ENCODE measurements at regions not wholly inside any gene's neighbourhood (a gene's known extent, or its start where the extent isn't known, plus 50 kb on each side); places are given as distances from the start of the nearest gene placed in this dataset.

DNA sequence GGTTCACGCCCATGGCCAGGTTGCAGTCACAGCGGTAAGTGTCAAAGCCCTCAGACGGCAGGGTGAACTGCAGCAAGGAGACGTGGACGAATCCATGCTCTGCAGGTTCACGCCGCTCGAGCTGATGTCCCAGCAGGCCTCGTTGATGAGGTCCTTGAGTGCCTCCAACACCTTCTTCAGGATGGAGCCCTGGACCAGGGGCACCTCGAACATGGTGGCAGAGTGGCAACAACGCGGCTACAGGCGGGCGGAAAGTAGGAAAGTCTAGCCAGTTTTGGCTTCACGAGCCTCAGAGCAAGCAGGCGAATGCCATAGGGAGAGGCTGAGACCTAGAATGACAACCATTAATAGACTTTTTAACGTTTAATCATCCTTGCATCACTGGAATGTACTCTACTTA, 485.9 kb downstream of the ZNF674 start:
- no peak for TF ChIP-seq EZH2 (IDR thresholded peaks at IDR 0.05)
- no peak for TF ChIP-seq EZH2phosphoT487 (IDR thresholded peaks at IDR 0.05)
- TF ChIP-seq, protein P1, sequence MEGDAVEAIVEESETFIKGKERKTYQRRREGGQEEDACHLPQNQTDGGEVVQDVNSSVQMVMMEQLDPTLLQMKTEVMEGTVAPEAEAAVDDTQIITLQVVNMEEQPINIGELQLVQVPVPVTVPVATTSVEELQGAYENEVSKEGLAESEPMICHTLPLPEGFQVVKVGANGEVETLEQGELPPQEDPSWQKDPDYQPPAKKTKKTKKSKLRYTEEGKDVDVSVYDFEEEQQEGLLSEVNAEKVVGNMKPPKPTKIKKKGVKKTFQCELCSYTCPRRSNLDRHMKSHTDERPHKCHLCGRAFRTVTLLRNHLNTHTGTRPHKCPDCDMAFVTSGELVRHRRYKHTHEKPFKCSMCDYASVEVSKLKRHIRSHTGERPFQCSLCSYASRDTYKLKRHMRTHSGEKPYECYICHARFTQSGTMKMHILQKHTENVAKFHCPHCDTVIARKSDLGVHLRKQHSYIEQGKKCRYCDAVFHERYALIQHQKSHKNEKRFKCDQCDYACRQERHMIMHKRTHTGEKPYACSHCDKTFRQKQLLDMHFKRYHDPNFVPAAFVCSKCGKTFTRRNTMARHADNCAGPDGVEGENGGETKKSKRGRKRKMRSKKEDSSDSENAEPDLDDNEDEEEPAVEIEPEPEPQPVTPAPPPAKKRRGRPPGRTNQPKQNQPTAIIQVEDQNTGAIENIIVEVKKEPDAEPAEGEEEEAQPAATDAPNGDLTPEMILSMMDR (IDR thresholded peaks at IDR 0.05) = no peak
- peaks cover 23% of the 10 kb centered on the region for H3K9me3 Mint-ChIP-seq
- no peaks in the 10 kb centered on the region for H3K4me1 Mint-ChIP-seq
- H3K36me3 Mint-ChIP-seq = no peaks in the 10 kb centered on the region
- no peak overlapping the region for H3K27ac Mint-ChIP-seq
- no peak overlapping the region for H3K4me3 ChIP-seq
- no peak for DNase-seq (ENCODE audit: low spot score)
- H3F3A ChIP-seq (ENCODE audit: low read depth) = no peaks in the 10 kb centered on the region
- peaks cover 7% of the 10 kb centered on the region for H3K9me3 ChIP-seq (ENCODE audit: low read depth)
- H3K27me3 ChIP-seq = no peaks in the 10 kb centered on the region
- H3K4me1 ChIP-seq = no peaks in the 10 kb centered on the region
- H2AFZ ChIP-seq (replicated peaks) = no peak overlapping the region
- H3K4me2 ChIP-seq = no peak overlapping the region
- H3K36me3 ChIP-seq = no peaks in the 10 kb centered on the region
- no peaks in the 10 kb centered on the region for H4K20me1 ChIP-seq (ENCODE audit: low read depth)
- H3K4me3 Mint-ChIP-seq = no peak overlapping the region
- H3K27me3 Mint-ChIP-seq (ENCODE audit: insufficient read depth, low read depth) = peaks cover 2% of the 10 kb centered on the region
- no peak overlapping the region for H3K9ac ChIP-seq
- no peak overlapping the region for H3K27ac ChIP-seq
- no peaks in the 10 kb centered on the region for H3K79me2 ChIP-seq (ENCODE audit: low read depth)

DNA sequence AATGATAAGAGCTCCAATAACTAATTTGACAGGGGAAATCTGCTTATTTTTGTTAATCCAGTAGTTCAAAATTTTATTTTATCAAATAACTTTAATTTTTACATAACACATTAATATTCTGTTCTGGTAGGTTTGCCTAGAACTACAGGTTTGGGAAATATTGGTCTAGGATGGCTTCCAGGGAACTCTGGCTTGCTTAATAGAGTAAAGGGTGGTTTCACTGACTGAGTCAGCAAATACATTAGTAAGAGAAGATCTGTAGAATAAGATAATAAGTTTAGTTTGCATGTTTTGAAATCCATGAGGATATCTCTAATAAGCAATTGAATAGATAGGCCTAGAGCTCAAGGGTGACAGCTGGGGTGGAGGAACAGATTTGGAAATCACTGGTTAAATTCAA, 500.7 kb downstream of the ZNF674 start:
- Histone ChIP-seq H4K20me1 (ENCODE audit: low read depth) (no peaks in the 10 kb centered on the region), H3K9me3 (ENCODE audit: low read depth) (no peaks in the 10 kb centered on the region), H3K4me1 (no peaks in the 10 kb centered on the region), H3K4me2 (no peak overlapping the region), H3F3A (ENCODE audit: low read depth) (no peaks in the 10 kb centered on the region), H3K4me3 (no peak overlapping the region), H3K79me2 (ENCODE audit: low read depth) (no peaks in the 10 kb centered on the region), H3K36me3 (no peaks in the 10 kb centered on the region), H3K9ac (no peak overlapping the region), H3K27ac (no peak overlapping the region), H2AFZ (replicated peaks) (no peak overlapping the region), H3K27me3 (no peaks in the 10 kb centered on the region)
- Mint-ChIP-seq H3K9me3 (peaks cover 6% of the 10 kb centered on the region), H3K4me1 (no peaks in the 10 kb centered on the region), H3K4me3 (no peak overlapping the region), H3K27me3 (ENCODE audit: insufficient read depth, low read depth) (no peaks in the 10 kb centered on the region), H3K36me3 (no peaks in the 10 kb centered on the region), H3K27ac (no peak overlapping the region)
- DNase-seq (ENCODE audit: low spot score) = no peak
- no peak for TF ChIP-seq EZH2phosphoT487 (IDR thresholded peaks at IDR 0.05)
- no peak for TF ChIP-seq EZH2 (IDR thresholded peaks at IDR 0.05)
- TF ChIP-seq, protein P1 (IDR thresholded peaks at IDR 0.05) = no peak

DNA sequence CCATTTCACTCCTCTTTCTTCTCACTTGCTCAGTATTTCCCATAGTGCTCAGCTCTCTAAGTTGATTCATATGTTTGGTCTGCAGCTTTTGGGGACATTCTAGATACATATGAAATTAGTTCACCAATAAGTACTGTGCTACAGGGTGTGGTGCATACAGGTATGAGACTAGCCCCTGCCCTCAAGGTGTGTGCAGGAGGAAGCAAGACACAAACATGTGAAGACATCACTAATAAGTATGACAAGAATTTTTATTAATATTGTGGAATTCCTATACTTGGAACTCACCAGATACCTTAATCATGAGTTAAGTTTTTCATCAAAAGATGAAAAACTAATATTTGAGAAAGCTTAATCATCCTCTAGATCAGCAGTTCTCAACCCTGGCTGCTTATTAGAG, 505.2 kb downstream of the ZNF674 start:
- Mint-ChIP-seq H3K27me3 (ENCODE audit: insufficient read depth, low read depth) (no peaks in the 10 kb centered on the region), H3K36me3 (no peaks in the 10 kb centered on the region), H3K4me3 (no peak overlapping the region), H3K9me3 (peaks cover 2% of the 10 kb centered on the region), H3K27ac (no peak overlapping the region), H3K4me1 (no peaks in the 10 kb centered on the region)
- H2AFZ ChIP-seq (replicated peaks) = no peak overlapping the region
- no peak overlapping the region for H3K9ac ChIP-seq
- no peak overlapping the region for H3K4me3 ChIP-seq
- H3F3A ChIP-seq (ENCODE audit: low read depth) = no peaks in the 10 kb centered on the region
- no peaks in the 10 kb centered on the region for H3K27me3 ChIP-seq
- H3K4me1 ChIP-seq = no peaks in the 10 kb centered on the region
- no peaks in the 10 kb centered on the region for H3K36me3 ChIP-seq
- H3K9me3 ChIP-seq (ENCODE audit: low read depth) = no peaks in the 10 kb centered on the region
- H3K79me2 ChIP-seq (ENCODE audit: low read depth) = no peaks in the 10 kb centered on the region
- TF ChIP-seq, protein P1 (IDR thresholded peaks at IDR 0.05) = no peak
- TF ChIP-seq EZH2phosphoT487 (IDR thresholded peaks at IDR 0.05) = no peak
- no peak for TF ChIP-seq EZH2 (IDR thresholded peaks at IDR 0.05)
- no peaks in the 10 kb centered on the region for H4K20me1 ChIP-seq (ENCODE audit: low read depth)
- no peak for DNase-seq (ENCODE audit: low spot score)
- H3K27ac ChIP-seq = no peak overlapping the region
- H3K4me2 ChIP-seq = no peak overlapping the region

DNA sequence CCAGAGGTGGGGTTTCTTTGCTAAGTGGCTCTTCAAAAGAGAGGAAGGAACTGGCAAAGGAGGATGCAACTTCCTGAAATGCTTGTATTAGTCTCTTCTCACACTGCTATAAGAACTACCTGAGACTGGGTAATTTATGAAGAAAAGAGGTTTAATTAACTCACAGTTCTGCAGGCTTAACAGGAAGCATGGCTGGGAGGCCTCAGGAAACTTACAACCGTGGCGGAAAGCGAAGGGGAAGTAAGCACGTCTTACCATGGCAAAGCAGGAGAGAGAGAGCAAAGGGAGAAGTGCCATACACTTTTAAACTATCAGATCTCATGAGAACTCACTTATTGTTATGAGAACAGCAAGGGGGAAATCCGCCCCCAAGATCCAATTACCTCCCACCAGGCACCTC, 505.7 kb downstream of the ZNF674 start:
- Histone ChIP-seq H2AFZ (replicated peaks) (no peak overlapping the region), H3K36me3 (no peaks in the 10 kb centered on the region), H3K4me2 (no peak overlapping the region), H3K79me2 (ENCODE audit: low read depth) (no peaks in the 10 kb centered on the region), H3K27ac (no peak overlapping the region), H3F3A (ENCODE audit: low read depth) (no peaks in the 10 kb centered on the region), H3K4me1 (no peaks in the 10 kb centered on the region), H4K20me1 (ENCODE audit: low read depth) (no peaks in the 10 kb centered on the region), H3K9ac (no peak overlapping the region), H3K4me3 (no peak overlapping the region), H3K9me3 (ENCODE audit: low read depth) (no peaks in the 10 kb centered on the region), H3K27me3 (no peaks in the 10 kb centered on the region)
- Mint-ChIP-seq H3K9me3 (peaks cover 2% of the 10 kb centered on the region), H3K27me3 (ENCODE audit: insufficient read depth, low read depth) (no peaks in the 10 kb centered on the region), H3K4me3 (no peak overlapping the region), H3K27ac (no peak overlapping the region), H3K4me1 (no peaks in the 10 kb centered on the region), H3K36me3 (no peaks in the 10 kb centered on the region)
- TF ChIP-seq EZH2phosphoT487 (IDR thresholded peaks at IDR 0.05) (no peak), EZH2 (IDR thresholded peaks at IDR 0.05) (no peak)
- TF ChIP-seq, protein P1 (IDR thresholded peaks at IDR 0.05) = no peak
- no peak for DNase-seq (ENCODE audit: low spot score)

Data from neural progenitor cell (in vitro differentiated cells).